ENCODE measurements at regions not wholly inside any gene's neighbourhood (a gene's known extent, or its start where the extent isn't known, plus 50 kb on each side); places are given as distances from the start of the nearest gene placed in this dataset.
"Not testable (repeated sequence)": the region's sequence is repeated elsewhere in the genome, so short reads cannot be mapped to it uniquely, and the experiment has no call there.

GRCh38 chr1:187848321-187848720, 1019.6 kb downstream of the PLA2G4A start:
- H3K27ac Mint-ChIP-seq: no peak overlapping the region
- no peaks in the 10 kb centered on the region for H3K27me3 Mint-ChIP-seq

GRCh38 chr1:187850146-187850545, 1021.4 kb downstream of the PLA2G4A start:
- H3K4me1 Mint-ChIP-seq (ENCODE audit: unreplicated experiment); H3K36me3 Mint-ChIP-seq; H3K27ac Mint-ChIP-seq; H3K27me3 Mint-ChIP-seq; H3K9me3 Mint-ChIP-seq; DNase-seq (ENCODE audit: extremely low spot score, unreplicated experiment); H3K4me3 Mint-ChIP-seq: not testable (repeated sequence)

More at GRCh38 chr1:187848321-187848720, 1019.6 kb downstream of the PLA2G4A start:
- Mint-ChIP-seq H3K4me1 (ENCODE audit: unreplicated experiment) (peaks cover 6% of the 10 kb centered on the region), H3K4me3 (no peak overlapping the region), H3K36me3 (no peaks in the 10 kb centered on the region), H3K9me3 (peaks cover 4% of the 10 kb centered on the region)
- DNase-seq (ENCODE audit: extremely low spot score, unreplicated experiment): no peak
- no peak for TF ChIP-seq CTCF (conservative IDR thresholded peaks at IDR 0.05)

- no peak overlapping the region for H3K27ac Mint-ChIP-seq
- no peaks in the 10 kb centered on the region for H3K27me3 Mint-ChIP-seq
- H3K36me3 Mint-ChIP-seq: no peaks in the 10 kb centered on the region
- H3K4me1 Mint-ChIP-seq (ENCODE audit: unreplicated experiment): peaks cover 5% of the 10 kb centered on the region
- H3K4me3 Mint-ChIP-seq: no peak overlapping the region
- peaks cover 4% of the 10 kb centered on the region for H3K9me3 Mint-ChIP-seq
- DNase-seq (ENCODE audit: extremely low spot score, unreplicated experiment): no peak
- no peak for TF ChIP-seq CTCF (conservative IDR thresholded peaks at IDR 0.05)
Observed at GRCh38 chr1:187853505-187853904, 1024.8 kb downstream of the PLA2G4A start.

- no peak overlapping the region for H3K27ac Mint-ChIP-seq
- no peak overlapping the region for H3K4me3 Mint-ChIP-seq
- H3K4me1 Mint-ChIP-seq (ENCODE audit: unreplicated experiment): no peaks in the 10 kb centered on the region
- no peak for DNase-seq (ENCODE audit: extremely low spot score, unreplicated experiment)
- H3K36me3 Mint-ChIP-seq: no peaks in the 10 kb centered on the region
- no peak for TF ChIP-seq CTCF (conservative IDR thresholded peaks at IDR 0.05)
- H3K27me3 Mint-ChIP-seq: no peaks in the 10 kb centered on the region
- H3K9me3 Mint-ChIP-seq: peaks cover 4% of the 10 kb centered on the region
Observed at GRCh38 chr1:187854457-187854856, 1025.7 kb downstream of the PLA2G4A start.

GRCh38 chr1:187862506-187862905, 1033.8 kb downstream of the PLA2G4A start:
- Mint-ChIP-seq H3K4me1 (ENCODE audit: unreplicated experiment) (no peaks in the 10 kb centered on the region), H3K4me3 (no peak overlapping the region), H3K36me3 (no peaks in the 10 kb centered on the region), H3K27me3 (no peaks in the 10 kb centered on the region), H3K27ac (no peak overlapping the region), H3K9me3 (no peaks in the 10 kb centered on the region)
- DNase-seq (ENCODE audit: extremely low spot score, unreplicated experiment): no peak
- no peak for TF ChIP-seq CTCF (conservative IDR thresholded peaks at IDR 0.05)

GRCh38 chr1:187870552-187870951, 1041.8 kb downstream of the PLA2G4A start:
- TF ChIP-seq CTCF (conservative IDR thresholded peaks at IDR 0.05): no peak
- peaks cover 4% of the 10 kb centered on the region for H3K9me3 Mint-ChIP-seq
- H3K27me3 Mint-ChIP-seq: no peaks in the 10 kb centered on the region
- H3K4me1 Mint-ChIP-seq (ENCODE audit: unreplicated experiment): no peaks in the 10 kb centered on the region
- no peak for DNase-seq (ENCODE audit: extremely low spot score, unreplicated experiment)
- H3K27ac Mint-ChIP-seq: no peak overlapping the region
- no peak overlapping the region for H3K4me3 Mint-ChIP-seq
- H3K36me3 Mint-ChIP-seq: no peaks in the 10 kb centered on the region

All from type B pancreatic cell (in vitro differentiated cells).